IMR-90 (cell line): ENCODE measurements at regions not wholly inside any gene's neighbourhood (a gene's known extent, or its start where the extent isn't known, plus 50 kb on each side); places are given as distances from the start of the nearest gene placed in this dataset.

Source experiments
- ATAC-seq: fragments of 200-7000 bp; cut with Tn5 transposase; 2 replicates; pipeline ENCODE4 v1.9.1; 2020; ENCODE audit warnings: low read depth, mild to moderate bottlenecking, moderate library complexity
- BruUV-seq: library from RNA; stranded (reverse); fragments of 400-500 nt; replicated peaks from 2 replicates; lab custom pipeline; 2021; lab: Mats Ljungman, UMichigan
- CTCF ChIA-PET: fragments of 300-600 bp; formaldehyde crosslinking; extraction: SDS; loops from one replicate; lab custom pipeline; 2021; ENCODE audit warnings: antibody characterized with exemption; lab: Yijun Ruan, JAX
- POLR2A ChIA-PET: fragments of 300-600 bp; sonication (Branson Sonifier 250); formaldehyde crosslinking; loops from one replicate; lab custom pipeline; 2022; ENCODE audit warnings: antibody characterized with exemption; ENCODE audit not compliant: unreplicated experiment; lab: Charles Lee
- DNase-seq: peaks from one replicate; pipeline ENCODE4 v3.0.0; 2013
- H2AFZ ChIP-seq: replicated peaks from 2 replicates; pipeline ENCODE3; 2013; ENCODE audit warnings: low read length, mild to moderate bottlenecking; ENCODE audit not compliant: poor library complexity
- H2AK5ac ChIP-seq: 2 replicates; pipeline ENCODE4 v1.6.1; 2013; ENCODE audit warnings: low read depth, low read length, inconsistent platforms
- H2AK9ac ChIP-seq: replicated peaks from 2 replicates; pipeline ENCODE3; 2013; ENCODE audit warnings: mild to moderate bottlenecking, low read depth, low read length, moderate library complexity; ENCODE audit not compliant: poor library complexity
- H2BK120ac ChIP-seq: 2 replicates; pipeline ENCODE4 v1.6.1; 2013; ENCODE audit warnings: low read depth, low read length, inconsistent platforms
- H2BK15ac ChIP-seq: 3 replicates; pipeline ENCODE4 v1.6.1; 2013; ENCODE audit warnings: low read depth, low read length, inconsistent platforms
- H2BK20ac ChIP-seq: 2 replicates; pipeline ENCODE4 v1.6.1; 2013; ENCODE audit warnings: low read depth, mild to moderate bottlenecking, inconsistent platforms, low read length, moderate library complexity
- H2BK5ac ChIP-seq: 2 replicates; pipeline ENCODE4 v1.6.1; 2013; ENCODE audit warnings: mild to moderate bottlenecking, low read depth, low read length, inconsistent platforms; ENCODE audit not compliant: poor library complexity, severe bottlenecking
- H3K14ac ChIP-seq: replicated peaks from 2 replicates; pipeline ENCODE4 v1.6.1; 2013; ENCODE audit warnings: low read depth, low read length, inconsistent platforms
- H3K18ac ChIP-seq: 2 replicates; pipeline ENCODE4 v1.6.1; 2013; ENCODE audit warnings: low read depth, low read length, control low read depth
- H3K23ac ChIP-seq: 2 replicates; pipeline ENCODE4 v1.6.1; 2013; ENCODE audit warnings: low read depth, low read length, inconsistent platforms
- H3K27ac ChIP-seq: 2 replicates; pipeline ENCODE4 v1.5.1; 2013; ENCODE audit warnings: mild to moderate bottlenecking, control low read depth, low read length; ENCODE audit not compliant: insufficient read depth
- H3K27me3 ChIP-seq: 2 replicates; pipeline ENCODE4 v1.6.1; 2013; ENCODE audit warnings: low read length; ENCODE audit not compliant: control insufficient read depth, insufficient read depth
- H3K36me3 ChIP-seq: 2 replicates; pipeline ENCODE4 v1.6.1; 2013; ENCODE audit warnings: low read length, mixed read lengths; ENCODE audit not compliant: control insufficient read depth, insufficient read depth
- H3K4ac ChIP-seq: 2 replicates; pipeline ENCODE4 v1.6.1; 2013; ENCODE audit warnings: low read depth, low read length, inconsistent platforms
- H3K4me1 ChIP-seq: 2 replicates; pipeline ENCODE4 v1.6.1; 2013; ENCODE audit warnings: low read length, mixed read lengths; ENCODE audit not compliant: control insufficient read depth, insufficient read depth
- H3K4me2 ChIP-seq: 2 replicates; pipeline ENCODE4 v1.6.1; 2013; ENCODE audit warnings: low read depth, mild to moderate bottlenecking, control low read depth, low read length, moderate library complexity
- H3K4me3 ChIP-seq: 2 replicates; pipeline ENCODE4 v1.5.1; 2013; ENCODE audit warnings: low read depth, mild to moderate bottlenecking, control low read depth, low read length, moderate library complexity; ENCODE audit not compliant: insufficient read depth
- H3K56ac ChIP-seq: 2 replicates; pipeline ENCODE4 v1.6.1; 2013; ENCODE audit warnings: low read length, inconsistent platforms; ENCODE audit not compliant: insufficient read depth; ENCODE audit errors: extremely low read depth
- H3K79me1 ChIP-seq, 2 experiments: 2 replicates each; pipeline ENCODE4 v1.6.1; 2013; ENCODE audit warnings: low read length in 2 of 2, inconsistent platforms in 1 of 2, low read depth in 1 of 2
- H3K9ac ChIP-seq: 2 replicates; pipeline ENCODE4 v1.6.1; 2013; ENCODE audit warnings: low read depth, low read length, control low read depth
- H3K9me1 ChIP-seq: 2 replicates; pipeline ENCODE4 v1.6.1; 2013; ENCODE audit warnings: low read length, inconsistent platforms; ENCODE audit not compliant: insufficient read depth
- H3K9me3 ChIP-seq: 2 replicates; pipeline ENCODE4 v1.6.1; 2013; ENCODE audit warnings: low read length; ENCODE audit not compliant: control insufficient read depth, insufficient read depth
- H4K20me1 ChIP-seq: 2 replicates; pipeline ENCODE4 v1.6.1; 2013; ENCODE audit warnings: low read length, inconsistent platforms; ENCODE audit not compliant: insufficient read depth
- H4K5ac ChIP-seq: 2 replicates; pipeline ENCODE4 v1.6.1; 2013; ENCODE audit warnings: mild to moderate bottlenecking, low read depth, low read length, control low read depth
- H4K8ac ChIP-seq, 2 experiments: 2 replicates each; pipeline ENCODE4 v1.6.1; 2013; ENCODE audit warnings: low read depth in 2 of 2, low read length in 2 of 2, control low read depth in 1 of 2, inconsistent platforms in 1 of 2
- H4K91ac ChIP-seq: 2 replicates; pipeline ENCODE4 v1.6.1; 2013; ENCODE audit warnings: low read depth, low read length, inconsistent platforms; ENCODE audit not compliant: insufficient read depth
- BHLHE40 ChIP-seq: fragments of 150-350 bp; IDR thresholded peaks from 2 replicates; pipeline ENCODE4 v1.6.1; 2016; ENCODE audit warnings: mild to moderate bottlenecking, low read depth, low read length
- CHD1 ChIP-seq: IDR thresholded peaks from 2 replicates; pipeline ENCODE4 v1.6.1; 2012; ENCODE audit warnings: low read depth, low read length, improper control_type of control experiment
- POLR2A ChIP-seq: IDR thresholded peaks from 2 replicates; pipeline ENCODE4 v1.6.1; 2012; ENCODE audit warnings: mild to moderate bottlenecking, low read depth, low read length
- SMC3 ChIP-seq: fragments of 150-350 bp; IDR thresholded peaks from 2 replicates; pipeline ENCODE4 v1.6.1; 2016; ENCODE audit warnings: low read depth, mild to moderate bottlenecking, antibody characterized with exemption, low read length, moderate library complexity
- WGBS, 2 experiments: methylation state at CpG; one replicate each; pipeline versions ENCODE4 v1.1.5 to v1.1.7; 2013; ENCODE audit warnings: missing lambda C conversion rate in 2 of 2; ENCODE audit not compliant: insufficient read length in 1 of 2; ENCODE audit errors: extremely low coverage in 2 of 2; 5-methylcytosine and 5-hydroxymethylcytosine counted together
- dilution Hi-C: fragments of 300-500 bp; cut with HindIII; formaldehyde crosslinking; loops from one replicate; pipeline ENCODE4 v1.14.3; 2018; ENCODE audit warnings: low sequenced_read_pairs; ENCODE audit not compliant: unreplicated experiment
- in situ Hi-C: fragments of 300-500 bp; cut with MboI; formaldehyde crosslinking; loops from 3 replicates; pipeline ENCODE4 v1.14.3; 2019; ENCODE audit warnings: low sequenced_read_pairs, inconsistent platforms, mixed read lengths
- intact Hi-C: fragments of 100-400 bp; cut with micrococcal nuclease; formaldehyde crosslinking; loops from 2 replicates; pipeline ENCODE4 v1.10.0; 2022

GRCh38 chr18:67406714-67407113, 109.8 kb downstream of the DSEL start:
- WGBS, 2 experiments, result no CpG with 5 or more reads among the region's 2 CpGs

More at GRCh38 chr18:67406714-67407113, 109.8 kb downstream of the DSEL start:
- BruUV-seq, result no TSS peak
- CTCF ChIA-PET, result no interaction called here
- no peak overlapping the region for H4K5ac ChIP-seq
- H3K9me3 ChIP-seq, result no peaks in the 10 kb centered on the region
- intact Hi-C loops (loop anchor here (5.0 kb wide), 1 partner anchor 34 kb away; no protein-coding TSS in a partner anchor), dilution Hi-C loops (no loop called here), in situ Hi-C loops (no loop called here)
- H3K9me1 ChIP-seq, result no peaks in the 10 kb centered on the region
- DNase-seq (no peak), ATAC-seq (no peak)
- H2BK5ac ChIP-seq, result no peak overlapping the region
- no peak overlapping the region for H2BK20ac ChIP-seq
- no peaks in the 10 kb centered on the region for H4K20me1 ChIP-seq
- no peak overlapping the region; the same call in 2 of the 3 replicates for H2BK15ac ChIP-seq
- no peak overlapping the region for H2AFZ ChIP-seq
- H3K56ac ChIP-seq, result no peak overlapping the region
- H3K18ac ChIP-seq, result no peak overlapping the region
- H2AK9ac ChIP-seq, result no peak overlapping the region
- H2BK120ac ChIP-seq, result no peak overlapping the region
- H3K4me2 ChIP-seq, result no peak overlapping the region
- H3K23ac ChIP-seq, result no peak overlapping the region
- H3K4ac ChIP-seq, result no peak overlapping the region
- H3K9ac ChIP-seq, result no peak overlapping the region
- no peaks in the 10 kb centered on the region for H3K36me3 ChIP-seq
- H4K8ac ChIP-seq, result no peak overlapping the region
- POLR2A ChIA-PET, result no interaction called here
- no peak overlapping the region for H3K14ac ChIP-seq
- no peak overlapping the region for H2AK5ac ChIP-seq
- H3K4me1 ChIP-seq, result peaks cover 6% of the 10 kb centered on the region; the same call in 1 of the 2 replicates
- H3K27ac ChIP-seq, result no peak overlapping the region
- no peaks in the 10 kb centered on the region for H3K27me3 ChIP-seq
- H3K4me3 ChIP-seq, result no peak overlapping the region
- no peak overlapping the region for H4K91ac ChIP-seq
- no peak for TF ChIP-seq CHD1
- no peak for TF ChIP-seq BHLHE40
- TF ChIP-seq SMC3, result no peak
- TF ChIP-seq POLR2A, result no peak
- no peaks in the 10 kb centered on the region for H3K79me1 ChIP-seq
